Muscle layer of colon (tissue), 2 donors: ENCODE measurements at regions not wholly inside any gene's neighbourhood (a gene's known extent, or its start where the extent isn't known, plus 50 kb on each side); places are given as distances from the start of the nearest gene placed in this dataset.
"Not testable (repeated sequence)": the region's sequence is repeated elsewhere in the genome, so short reads cannot be mapped to it uniquely, and the experiment has no call there.

Source experiments
- H3K27ac ChIP-seq: one replicate; pipeline ENCODE4 v1.7.0; 2013; ENCODE audit warnings: low read depth, mild to moderate bottlenecking, low read length, moderate library complexity
- H3K27me3 ChIP-seq, 2 donors: one replicate each; pipeline ENCODE4 v1.7.0; 2013; ENCODE audit warnings: low read length in 2 of 2, mild to moderate bottlenecking in 2 of 2; ENCODE audit not compliant: insufficient read depth in 2 of 2, control insufficient read depth in 1 of 2
- H3K36me3 ChIP-seq: one replicate; pipeline ENCODE4 v1.7.0; 2013; ENCODE audit warnings: mild to moderate bottlenecking, low read length; ENCODE audit not compliant: insufficient read depth
- H3K4me1 ChIP-seq: one replicate; pipeline ENCODE4 v1.7.0; 2013; ENCODE audit warnings: mild to moderate bottlenecking, low read length; ENCODE audit not compliant: insufficient read depth
- H3K4me3 ChIP-seq, 2 donors: one replicate each; pipeline ENCODE4 v1.7.0; 2013; ENCODE audit warnings: low read length in 2 of 2, low read depth in 1 of 2, mild to moderate bottlenecking in 1 of 2, moderate library complexity in 1 of 2
- H3K9ac ChIP-seq: one replicate; pipeline ENCODE4 v1.7.0; 2013; ENCODE audit warnings: low read length
- H3K9me3 ChIP-seq: one replicate; pipeline ENCODE4 v1.7.0; 2013; ENCODE audit warnings: mild to moderate bottlenecking, low read length
- donor health status: abdominal sarcoma.
- donor health status: Adenocarcinoma of cecum.

GRCh38 chr14:87628780-87629179 lies 364.2 kb downstream of the GALC start:
- Histone ChIP-seq H3K4me1 (peaks cover 32% of the 10 kb centered on the region), H3K36me3 (no peaks in the 10 kb centered on the region), H3K27me3 (no peaks in the 10 kb centered on the region), H3K9me3 (no peaks in the 10 kb centered on the region), H3K27ac (no peak overlapping the region), H3K4me3 (no peak overlapping the region), H3K9ac (no peak overlapping the region)

GRCh38 chr14:87628129-87628528 lies 364.9 kb downstream of the GALC start:
- H3K9ac ChIP-seq: no peak overlapping the region
- H3K27ac ChIP-seq: no peak overlapping the region
- no peak overlapping the region for H3K4me3 ChIP-seq
- peaks cover 32% of the 10 kb centered on the region for H3K4me1 ChIP-seq
- no peaks in the 10 kb centered on the region for H3K27me3 ChIP-seq
- no peaks in the 10 kb centered on the region for H3K9me3 ChIP-seq
- no peaks in the 10 kb centered on the region for H3K36me3 ChIP-seq

GRCh38 chr14:87626266-87626665 lies 366.7 kb downstream of the GALC start:
- Histone ChIP-seq H3K27ac (no peak overlapping the region), H3K36me3 (no peaks in the 10 kb centered on the region), H3K4me3 (no peak overlapping the region), H3K4me1 (peaks cover 30% of the 10 kb centered on the region), H3K9ac (no peak overlapping the region), H3K27me3 (no peaks in the 10 kb centered on the region), H3K9me3 (no peaks in the 10 kb centered on the region)

DNA sequence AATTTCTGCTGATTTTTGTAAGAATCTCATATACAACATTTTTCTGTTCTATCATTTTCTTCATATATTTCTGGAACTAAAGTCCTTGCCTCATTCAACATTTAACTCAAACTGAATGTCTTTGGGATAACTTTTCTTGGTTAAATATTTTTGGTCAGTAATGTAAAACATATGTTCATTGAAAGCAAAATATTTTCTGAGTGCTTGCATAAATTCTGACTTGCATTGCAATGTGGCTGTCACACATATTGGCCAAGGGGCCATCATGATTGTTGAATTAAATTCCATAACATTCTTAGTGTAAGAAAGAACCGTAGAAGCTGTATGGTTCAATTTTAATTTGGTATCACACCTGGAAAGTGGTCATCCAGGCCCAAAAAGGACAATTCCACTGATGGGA lies 369.4 kb downstream of the GALC start:
- H3K27ac ChIP-seq: no peak overlapping the region

GRCh38 chr14:87617079-87617478 lies 375.9 kb downstream of the GALC start:
- H3K27me3 ChIP-seq: no peaks in the 10 kb centered on the region
- no peak overlapping the region for H3K4me3 ChIP-seq
- no peak overlapping the region for H3K27ac ChIP-seq
- no peaks in the 10 kb centered on the region for H3K9me3 ChIP-seq
- H3K4me1 ChIP-seq: no peaks in the 10 kb centered on the region
- no peaks in the 10 kb centered on the region for H3K36me3 ChIP-seq
- H3K9ac ChIP-seq: no peak overlapping the region

More for the DNA sequence above, 369.4 kb downstream of the GALC start:
- no peak overlapping the region for H3K4me3 ChIP-seq
- H3K4me1 ChIP-seq: peaks cover 11% of the 10 kb centered on the region
- no peaks in the 10 kb centered on the region for H3K27me3 ChIP-seq
- H3K36me3 ChIP-seq: no peaks in the 10 kb centered on the region
- H3K9ac ChIP-seq: no peak overlapping the region
- H3K9me3 ChIP-seq: no peaks in the 10 kb centered on the region

GRCh38 chr14:87615822-87616679 lies 376.9 kb downstream of the GALC start:
- Histone ChIP-seq H3K9me3 (no peaks in the 10 kb centered on the region), H3K9ac (no peak overlapping the region), H3K4me3 (no peak overlapping the region), H3K4me1 (no peaks in the 10 kb centered on the region), H3K27me3 (no peaks in the 10 kb centered on the region), H3K36me3 (no peaks in the 10 kb centered on the region), H3K27ac (no peak overlapping the region)

- Histone ChIP-seq H3K36me3 (no peaks in the 10 kb centered on the region), H3K9me3 (no peaks in the 10 kb centered on the region), H3K27ac (no peak overlapping the region), H3K4me1 (no peaks in the 10 kb centered on the region), H3K9ac (no peak overlapping the region), H3K4me3 (no peak overlapping the region), H3K27me3 (no peaks in the 10 kb centered on the region)
These were observed 377.9 kb downstream of the GALC start for GRCh38 chr14:87615047-87615446.

DNA sequence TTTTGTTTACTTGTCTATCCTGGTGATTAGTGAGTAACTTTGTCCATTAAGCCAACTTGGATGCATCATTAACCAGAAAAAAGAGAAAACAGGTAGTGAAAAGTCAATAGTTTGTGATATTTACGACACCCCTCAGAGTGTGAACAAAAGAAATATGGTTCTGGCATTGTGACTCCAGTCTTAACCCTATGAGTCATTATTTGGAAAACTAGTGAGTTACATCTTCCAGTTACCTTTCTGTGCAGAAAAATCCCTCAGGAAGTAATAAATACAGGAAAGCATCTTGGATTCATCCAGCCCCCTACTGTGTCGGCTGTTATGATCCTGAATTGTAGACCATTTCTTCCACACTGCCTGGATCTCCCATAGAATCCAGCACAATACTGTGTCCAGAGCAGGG lies 379.1 kb downstream of the GALC start:
- Histone ChIP-seq H3K4me3 (no peak overlapping the region), H3K36me3 (no peaks in the 10 kb centered on the region)

GRCh38 chr14:87607056-87607455 lies 385.9 kb downstream of the GALC start:
- not testable (repeated sequence) for H3K36me3 ChIP-seq, H3K9ac ChIP-seq, H3K9me3 ChIP-seq, H3K27me3 ChIP-seq, H3K27ac ChIP-seq, H3K4me3 ChIP-seq
- H3K4me1 ChIP-seq: peaks cover 18% of the 10 kb centered on the region

More for the DNA sequence above, 379.1 kb downstream of the GALC start:
- Histone ChIP-seq H3K27me3 (no peaks in the 10 kb centered on the region), H3K9ac (no peak overlapping the region), H3K4me1 (no peaks in the 10 kb centered on the region), H3K9me3 (no peaks in the 10 kb centered on the region), H3K27ac (no peak overlapping the region)

- Histone ChIP-seq H3K36me3 (no peaks in the 10 kb centered on the region), H3K27me3 (no peaks in the 10 kb centered on the region), H3K27ac (no peak overlapping the region), H3K4me1 (peaks cover 18% of the 10 kb centered on the region), H3K9me3 (no peaks in the 10 kb centered on the region), H3K4me3 (no peak overlapping the region), H3K9ac (no peak overlapping the region)
These were observed 391.9 kb downstream of the GALC start for GRCh38 chr14:87601036-87601435.

- H3K27ac ChIP-seq: no peak overlapping the region
- no peak overlapping the region for H3K4me3 ChIP-seq
- H3K9me3 ChIP-seq: no peaks in the 10 kb centered on the region
- H3K36me3 ChIP-seq: no peaks in the 10 kb centered on the region
- H3K4me1 ChIP-seq: peaks cover 18% of the 10 kb centered on the region
- H3K27me3 ChIP-seq: no peaks in the 10 kb centered on the region
- H3K9ac ChIP-seq: no peak overlapping the region
These were observed 392.7 kb downstream of the GALC start for GRCh38 chr14:87600240-87600639.

DNA sequence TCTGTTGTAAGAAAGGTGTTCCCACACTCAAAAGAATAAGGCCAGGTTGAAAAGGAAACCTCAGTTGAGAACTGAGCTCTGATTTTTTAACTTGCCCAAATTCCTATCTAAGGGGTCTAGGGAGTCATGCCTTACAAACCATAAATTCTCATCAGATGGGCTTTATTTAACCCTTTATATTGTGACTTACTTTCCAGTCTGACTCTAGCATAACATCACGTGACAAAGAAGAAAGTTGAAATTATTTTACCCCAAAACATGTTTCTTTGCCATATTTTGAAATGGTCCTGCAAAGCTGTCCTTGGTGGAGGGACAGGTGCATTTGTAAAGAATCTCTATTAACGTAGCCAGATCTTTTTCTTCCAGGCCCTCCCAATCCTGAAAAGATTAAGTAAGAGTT lies 411.7 kb downstream of the GALC start:
- Histone ChIP-seq H3K4me3 (no peak overlapping the region), H3K4me1 (no peaks in the 10 kb centered on the region), H3K9ac (no peak overlapping the region), H3K36me3 (no peaks in the 10 kb centered on the region), H3K9me3 (no peaks in the 10 kb centered on the region), H3K27ac (no peak overlapping the region), H3K27me3 (no peaks in the 10 kb centered on the region)
